ENCODE measurements at regions not wholly inside any gene's neighbourhood (a gene's known extent, or its start where the extent isn't known, plus 50 kb on each side); places are given as distances from the start of the nearest gene placed in this dataset.

DNA sequence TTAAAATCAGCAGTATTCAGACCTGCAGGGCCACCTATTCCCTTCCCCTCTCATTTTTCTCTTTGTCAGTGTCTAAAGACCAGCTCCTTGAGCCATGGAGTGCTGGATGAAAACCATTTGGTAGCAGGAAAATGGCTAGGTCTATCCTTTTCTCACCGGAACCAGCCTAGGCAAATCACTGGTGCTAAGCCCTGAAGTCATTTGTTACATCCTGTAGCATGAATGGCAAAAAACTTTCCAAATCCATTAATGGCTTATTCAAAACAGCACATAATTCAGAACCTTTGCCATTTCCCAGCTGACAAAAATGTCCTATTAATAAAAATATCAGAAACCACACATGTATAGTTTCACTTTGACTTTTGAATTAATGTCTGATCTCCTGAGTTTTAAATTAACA is 209.5 kb upstream of the E2F8 start:
- Histone ChIP-seq H3K27me3 (ENCODE audit: insufficient read depth, low read length) (no peaks in the 10 kb centered on the region), H3K36me3 (ENCODE audit: insufficient read depth, low read length) (no peaks in the 10 kb centered on the region), H2AFZ (ENCODE audit: low read depth, low read length) (no peak overlapping the region), H3K4me3 (ENCODE audit: low read length) (no peak overlapping the region), H3K9me3 (ENCODE audit: low read length) (no peaks in the 10 kb centered on the region), H3K4me1 (ENCODE audit: insufficient read depth, low read length) (peaks cover 40% of the 10 kb centered on the region)

DNA sequence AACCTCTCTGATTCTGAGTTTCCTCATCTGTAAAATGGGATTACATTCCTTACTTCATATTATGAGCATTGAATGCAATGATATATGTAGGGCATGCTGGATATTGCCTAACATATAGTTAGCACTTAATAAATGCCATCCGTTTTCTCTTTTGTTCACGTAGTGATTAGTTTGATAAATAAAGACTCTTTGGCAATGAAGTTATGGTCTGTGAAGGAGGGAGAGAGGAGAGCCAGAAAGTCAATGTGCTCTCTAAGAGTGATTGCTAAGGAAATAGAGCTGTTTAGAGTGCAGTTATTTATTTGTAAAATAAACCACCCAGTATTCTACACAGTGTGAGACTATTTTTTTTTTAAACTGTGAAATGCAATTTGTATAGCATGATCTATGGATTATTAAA is 207.9 kb upstream of the E2F8 start:
- H3K4me3 ChIP-seq (ENCODE audit: low read length), result no peak overlapping the region
- no peaks in the 10 kb centered on the region for H3K9me3 ChIP-seq (ENCODE audit: low read length)
- no peaks in the 10 kb centered on the region for H3K27me3 ChIP-seq (ENCODE audit: insufficient read depth, low read length)
- H3K4me1 ChIP-seq (ENCODE audit: insufficient read depth, low read length), result peaks cover 24% of the 10 kb centered on the region
- no peaks in the 10 kb centered on the region for H3K36me3 ChIP-seq (ENCODE audit: insufficient read depth, low read length)
- no peak overlapping the region for H2AFZ ChIP-seq (ENCODE audit: low read depth, low read length)

DNA sequence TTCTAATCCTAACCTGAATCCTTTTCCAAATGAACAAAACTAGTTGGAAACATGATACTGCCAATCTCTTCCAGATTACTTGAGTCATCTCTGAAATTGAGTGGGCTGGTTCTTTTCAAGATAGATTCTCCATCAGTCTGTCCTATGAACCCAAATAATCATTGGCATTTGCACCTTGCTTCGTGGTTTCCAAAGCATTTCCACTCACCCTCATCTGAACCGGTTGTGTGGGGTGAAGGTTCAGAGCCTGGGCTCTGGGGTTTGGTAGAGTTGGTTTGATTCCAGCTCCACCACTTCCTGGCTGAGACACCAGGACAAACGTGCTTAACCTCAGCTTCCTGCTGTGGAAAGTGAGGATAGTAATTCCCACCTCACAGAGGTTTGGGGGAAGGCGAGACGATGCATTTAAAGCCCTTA is 206.4 kb upstream of the E2F8 start:
- Histone ChIP-seq H3K27me3 (ENCODE audit: insufficient read depth, low read length) (no peaks in the 10 kb centered on the region), H3K9me3 (ENCODE audit: low read length) (no peaks in the 10 kb centered on the region), H2AFZ (ENCODE audit: low read depth, low read length) (no peak overlapping the region), H3K4me1 (ENCODE audit: insufficient read depth, low read length) (peaks cover 13% of the 10 kb centered on the region), H3K4me3 (ENCODE audit: low read length) (no peak overlapping the region), H3K36me3 (ENCODE audit: insufficient read depth, low read length) (no peaks in the 10 kb centered on the region)

DNA sequence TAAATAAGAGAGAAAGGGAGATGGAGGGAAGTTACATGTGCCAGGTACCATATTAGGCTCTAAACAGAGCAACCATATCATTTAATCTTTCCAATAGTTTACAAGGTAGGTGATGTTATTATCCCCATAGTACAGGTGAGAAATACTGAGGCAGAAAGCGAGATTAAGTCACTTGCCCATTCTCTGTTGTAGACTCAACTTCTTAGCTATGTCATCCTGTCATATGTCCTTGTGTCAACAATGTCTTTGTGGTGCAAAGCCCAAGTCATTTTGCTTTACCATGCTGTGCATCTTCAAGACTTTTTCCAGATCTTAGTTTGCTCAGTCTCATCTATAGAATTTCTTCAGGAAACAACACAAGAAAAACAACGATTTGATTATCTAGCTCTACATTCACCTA is 205.0 kb upstream of the E2F8 start:
- Histone ChIP-seq H2AFZ (ENCODE audit: low read depth, low read length) (no peak overlapping the region), H3K9me3 (ENCODE audit: low read length) (no peaks in the 10 kb centered on the region), H3K36me3 (ENCODE audit: insufficient read depth, low read length) (no peaks in the 10 kb centered on the region), H3K4me3 (ENCODE audit: low read length) (no peak overlapping the region), H3K27me3 (ENCODE audit: insufficient read depth, low read length) (no peaks in the 10 kb centered on the region), H3K4me1 (ENCODE audit: insufficient read depth, low read length) (peaks cover 21% of the 10 kb centered on the region)

DNA sequence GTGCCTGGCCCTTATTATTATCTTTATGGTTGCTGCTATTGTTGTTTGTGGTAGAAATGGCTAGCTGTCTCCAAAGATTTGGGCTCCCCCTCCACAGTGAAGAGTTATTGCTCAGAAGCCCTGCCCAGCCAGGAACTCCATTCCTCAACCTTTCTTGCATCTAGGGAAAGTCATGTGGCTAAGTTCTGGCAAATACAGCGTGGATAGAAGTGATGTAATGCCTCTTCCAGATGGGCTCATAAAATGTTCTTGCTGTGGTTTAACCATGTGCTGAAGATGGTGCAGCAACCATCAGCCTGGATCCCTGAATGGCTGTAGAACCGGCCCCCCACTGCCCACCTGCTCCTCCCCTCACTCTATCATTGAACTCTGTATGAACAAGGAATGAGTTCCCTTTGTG is 203.5 kb upstream of the E2F8 start:
- no peaks in the 10 kb centered on the region for H3K36me3 ChIP-seq (ENCODE audit: insufficient read depth, low read length)

DNA sequence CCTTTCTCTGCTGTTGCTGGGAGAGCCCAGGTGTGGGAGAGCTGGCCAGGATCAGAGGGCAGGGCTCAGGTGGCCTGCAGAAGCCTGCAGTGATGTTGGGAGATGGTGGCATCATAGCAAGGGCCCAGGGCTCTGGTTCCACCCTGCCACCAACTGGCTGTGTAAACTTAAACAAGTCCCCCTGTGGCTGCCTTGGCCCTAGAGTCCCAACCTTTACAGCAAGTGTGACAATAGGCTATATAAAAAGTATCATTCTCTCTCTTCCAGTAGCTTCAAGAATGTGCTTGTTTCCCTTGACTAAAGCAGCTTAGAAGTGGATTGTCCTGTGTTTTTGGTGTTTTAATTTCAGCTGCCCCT is 201.8 kb upstream of the E2F8 start:
- peaks cover 22% of the 10 kb centered on the region for H3K4me1 ChIP-seq (ENCODE audit: insufficient read depth, low read length)
- no peaks in the 10 kb centered on the region for H3K9me3 ChIP-seq (ENCODE audit: low read length)
- H3K4me3 ChIP-seq (ENCODE audit: low read length), result no peak overlapping the region
- no peaks in the 10 kb centered on the region for H3K36me3 ChIP-seq (ENCODE audit: insufficient read depth, low read length)
- no peak overlapping the region for H2AFZ ChIP-seq (ENCODE audit: low read depth, low read length)
- no peaks in the 10 kb centered on the region for H3K27me3 ChIP-seq (ENCODE audit: insufficient read depth, low read length)

More for the DNA sequence above, 203.5 kb upstream of the E2F8 start:
- H3K27me3 ChIP-seq (ENCODE audit: insufficient read depth, low read length), result no peaks in the 10 kb centered on the region
- peaks cover 19% of the 10 kb centered on the region for H3K4me1 ChIP-seq (ENCODE audit: insufficient read depth, low read length)
- no peaks in the 10 kb centered on the region for H3K9me3 ChIP-seq (ENCODE audit: low read length)
- H2AFZ ChIP-seq (ENCODE audit: low read depth, low read length), result no peak overlapping the region
- no peak overlapping the region for H3K4me3 ChIP-seq (ENCODE audit: low read length)

DNA sequence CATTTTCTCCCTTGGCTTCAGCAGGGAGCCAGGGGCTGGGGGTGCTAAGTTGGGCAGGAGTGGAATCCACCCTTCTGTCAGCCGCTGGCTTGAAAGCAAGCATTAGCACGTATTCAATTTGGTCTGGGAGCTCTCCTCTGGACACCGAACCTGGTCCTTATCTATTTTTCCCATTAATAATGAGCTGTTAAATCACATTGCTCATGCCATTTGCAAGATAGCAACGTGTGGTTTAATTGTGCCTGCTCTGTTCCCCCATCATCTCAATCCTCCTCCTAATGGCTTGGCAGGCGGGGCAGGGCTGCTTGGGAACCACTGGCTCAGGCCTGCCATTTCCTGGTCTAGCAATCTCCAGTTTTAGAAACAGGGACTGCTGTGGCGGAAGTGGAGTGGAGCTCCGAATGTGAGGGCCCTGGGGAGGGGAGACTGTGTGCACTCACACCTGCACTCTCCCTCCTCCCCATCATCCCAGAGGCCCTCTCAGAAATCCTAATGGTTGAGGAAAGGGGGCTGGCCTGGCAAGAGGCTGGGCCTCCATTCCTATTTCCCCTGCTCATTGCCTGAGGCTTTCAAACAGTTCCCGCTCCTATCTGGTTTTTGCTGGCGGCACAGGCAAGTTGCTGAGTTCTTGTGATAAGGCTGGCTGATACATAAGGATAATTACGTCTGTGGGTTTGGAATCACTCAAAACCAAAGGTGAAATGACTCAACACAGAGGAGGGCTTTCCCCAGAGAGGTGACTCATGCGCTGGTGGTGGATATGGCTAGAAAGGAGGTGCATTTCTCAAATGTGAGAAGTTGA is 201.2 kb upstream of the E2F8 start:
- Histone ChIP-seq H2AFZ (ENCODE audit: low read depth, low read length) (no peak overlapping the region), H3K27me3 (ENCODE audit: insufficient read depth, low read length) (no peaks in the 10 kb centered on the region), H3K9me3 (ENCODE audit: low read length) (no peaks in the 10 kb centered on the region), H3K4me3 (ENCODE audit: low read length) (no peak overlapping the region), H3K36me3 (ENCODE audit: insufficient read depth, low read length) (no peaks in the 10 kb centered on the region), H3K4me1 (ENCODE audit: insufficient read depth, low read length) (peaks cover 23% of the 10 kb centered on the region)

DNA sequence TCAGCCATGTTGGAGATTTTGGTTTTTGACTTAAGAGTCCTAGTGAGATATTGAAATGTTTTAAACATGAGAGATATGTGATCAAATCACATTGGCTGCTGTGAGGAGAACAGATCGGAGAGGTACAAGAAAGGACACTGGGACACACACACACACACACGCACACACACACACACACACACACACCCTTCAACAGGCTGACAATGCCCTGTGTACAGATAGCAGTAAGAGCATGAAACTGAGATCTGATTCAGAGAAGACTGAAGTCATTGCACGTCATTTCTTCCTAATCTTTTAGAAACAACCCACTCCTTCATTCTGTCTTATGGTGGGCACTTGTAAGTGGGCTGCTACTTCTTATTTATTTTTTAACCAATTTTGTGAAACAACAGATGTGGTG is 200.5 kb upstream of the E2F8 start:
- H3K4me3 ChIP-seq (ENCODE audit: low read length), result no peak overlapping the region
- no peaks in the 10 kb centered on the region for H3K27me3 ChIP-seq (ENCODE audit: insufficient read depth, low read length)

DNA sequence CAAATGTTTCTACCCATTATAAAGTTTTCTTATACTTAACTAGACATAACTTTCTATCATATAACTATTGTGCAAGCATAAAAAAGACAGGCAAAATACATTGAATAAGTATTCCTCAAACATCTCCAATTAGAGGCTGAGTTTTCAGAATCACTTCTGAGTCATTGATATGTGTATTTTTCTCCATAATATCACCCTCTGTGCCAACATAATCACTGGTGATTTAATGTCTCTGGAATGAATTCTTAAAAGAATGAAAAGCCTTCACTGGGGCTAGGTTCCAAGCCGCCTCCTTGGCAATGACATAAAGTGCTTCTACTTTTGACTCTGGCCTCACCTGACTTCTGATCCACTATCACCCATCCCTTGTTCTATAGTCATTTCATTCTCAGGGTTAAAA is 197.0 kb upstream of the E2F8 start:
- Histone ChIP-seq H3K36me3 (ENCODE audit: insufficient read depth, low read length) (no peaks in the 10 kb centered on the region), H3K9me3 (ENCODE audit: low read length) (no peaks in the 10 kb centered on the region), H2AFZ (ENCODE audit: low read depth, low read length) (no peak overlapping the region), H3K4me1 (ENCODE audit: insufficient read depth, low read length) (peaks cover 24% of the 10 kb centered on the region), H3K4me3 (ENCODE audit: low read length) (no peak overlapping the region), H3K27me3 (ENCODE audit: insufficient read depth, low read length) (no peaks in the 10 kb centered on the region)

More for the DNA sequence above, 200.5 kb upstream of the E2F8 start:
- no peaks in the 10 kb centered on the region for H3K36me3 ChIP-seq (ENCODE audit: insufficient read depth, low read length)
- no peaks in the 10 kb centered on the region for H3K9me3 ChIP-seq (ENCODE audit: low read length)
- peaks cover 16% of the 10 kb centered on the region for H3K4me1 ChIP-seq (ENCODE audit: insufficient read depth, low read length)
- H2AFZ ChIP-seq (ENCODE audit: low read depth, low read length), result no peak overlapping the region

DNA sequence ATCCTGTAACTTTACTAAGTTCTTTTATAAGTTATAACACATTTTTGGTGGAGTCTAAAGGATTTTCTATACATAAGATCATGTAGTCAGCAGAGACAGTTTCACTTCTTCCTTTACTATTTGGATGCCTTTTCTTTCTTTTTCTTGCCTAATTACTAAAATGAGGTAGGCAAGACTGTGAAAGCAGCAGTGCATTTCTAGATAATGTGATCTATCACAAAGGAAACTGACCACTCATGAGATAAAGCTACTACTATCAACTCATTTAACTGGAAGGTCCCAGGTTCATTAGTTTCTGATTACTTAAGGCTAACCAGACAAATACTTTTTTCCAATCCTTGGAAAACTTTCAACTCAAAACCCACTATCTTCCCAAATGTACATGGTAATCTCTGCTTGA is 196.2 kb upstream of the E2F8 start:
- Histone ChIP-seq H3K36me3 (ENCODE audit: insufficient read depth, low read length) (no peaks in the 10 kb centered on the region), H3K4me3 (ENCODE audit: low read length) (no peak overlapping the region), H3K4me1 (ENCODE audit: insufficient read depth, low read length) (peaks cover 29% of the 10 kb centered on the region), H3K27me3 (ENCODE audit: insufficient read depth, low read length) (no peaks in the 10 kb centered on the region), H3K9me3 (ENCODE audit: low read length) (no peaks in the 10 kb centered on the region), H2AFZ (ENCODE audit: low read depth, low read length) (no peak overlapping the region)

DNA sequence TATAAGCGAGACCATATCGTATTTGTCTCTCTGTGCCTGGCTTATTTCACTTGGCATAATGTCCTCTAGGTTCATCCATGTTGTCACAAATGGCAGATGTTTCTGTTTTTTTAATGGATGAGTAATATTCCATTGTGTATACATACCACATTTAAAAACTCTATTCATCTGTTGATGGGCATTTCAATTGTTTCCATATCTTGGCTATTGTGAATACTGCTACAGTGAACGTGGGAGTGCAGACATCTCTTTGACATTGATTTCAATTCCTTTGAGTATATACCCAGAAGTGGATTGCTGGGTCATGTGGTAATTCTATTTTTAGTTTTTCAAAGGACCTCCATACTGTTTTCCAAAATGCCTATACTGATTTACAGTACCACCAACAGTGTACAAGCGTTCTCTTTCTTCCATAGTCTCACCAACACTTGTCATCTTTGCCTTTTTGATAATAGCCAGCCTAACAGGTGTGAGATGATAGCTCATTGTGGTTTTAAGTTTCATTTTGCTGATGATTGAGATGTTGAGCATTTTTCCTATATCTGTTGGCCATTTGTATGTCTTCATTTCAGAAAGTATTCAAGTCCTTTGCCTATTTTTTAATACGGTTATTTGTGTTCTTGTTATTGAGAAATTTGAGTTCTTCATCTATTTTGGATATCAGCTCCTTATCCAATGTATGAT is 194.7 kb upstream of the E2F8 start:
- H2AFZ ChIP-seq (ENCODE audit: low read depth, low read length), result no peak overlapping the region

DNA sequence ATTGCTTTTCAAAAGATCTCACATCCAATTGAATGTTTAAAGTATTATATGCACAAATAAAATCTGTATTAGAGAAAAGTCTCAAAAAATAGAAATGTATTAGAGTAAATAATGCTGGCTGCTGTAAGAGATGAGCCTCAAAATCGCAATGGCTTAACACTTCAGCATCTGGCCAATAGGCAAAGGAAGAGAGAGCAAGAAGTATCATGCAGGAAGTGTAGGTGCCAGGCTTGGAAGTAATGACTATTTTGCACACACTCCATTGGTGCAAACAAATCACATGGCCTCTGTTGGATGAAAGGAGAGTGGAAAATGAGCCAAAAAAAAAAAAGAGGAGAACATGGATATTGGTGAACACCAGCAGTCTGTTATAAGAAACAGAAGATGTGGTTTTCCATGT is 193.0 kb upstream of the E2F8 start:
- Histone ChIP-seq H3K36me3 (ENCODE audit: insufficient read depth, low read length) (no peaks in the 10 kb centered on the region), H3K9me3 (ENCODE audit: low read length) (no peaks in the 10 kb centered on the region), H3K27me3 (ENCODE audit: insufficient read depth, low read length) (no peaks in the 10 kb centered on the region), H3K4me3 (ENCODE audit: low read length) (no peak overlapping the region), H3K4me1 (ENCODE audit: insufficient read depth, low read length) (peaks cover 28% of the 10 kb centered on the region), H2AFZ (ENCODE audit: low read depth, low read length) (no peak overlapping the region)

More for the DNA sequence above, 194.7 kb upstream of the E2F8 start:
- H3K4me3 ChIP-seq (ENCODE audit: low read length), result no peak overlapping the region
- no peaks in the 10 kb centered on the region for H3K9me3 ChIP-seq (ENCODE audit: low read length)
- peaks cover 28% of the 10 kb centered on the region for H3K4me1 ChIP-seq (ENCODE audit: insufficient read depth, low read length)
- no peaks in the 10 kb centered on the region for H3K27me3 ChIP-seq (ENCODE audit: insufficient read depth, low read length)
- H3K36me3 ChIP-seq (ENCODE audit: insufficient read depth, low read length), result no peaks in the 10 kb centered on the region

DNA sequence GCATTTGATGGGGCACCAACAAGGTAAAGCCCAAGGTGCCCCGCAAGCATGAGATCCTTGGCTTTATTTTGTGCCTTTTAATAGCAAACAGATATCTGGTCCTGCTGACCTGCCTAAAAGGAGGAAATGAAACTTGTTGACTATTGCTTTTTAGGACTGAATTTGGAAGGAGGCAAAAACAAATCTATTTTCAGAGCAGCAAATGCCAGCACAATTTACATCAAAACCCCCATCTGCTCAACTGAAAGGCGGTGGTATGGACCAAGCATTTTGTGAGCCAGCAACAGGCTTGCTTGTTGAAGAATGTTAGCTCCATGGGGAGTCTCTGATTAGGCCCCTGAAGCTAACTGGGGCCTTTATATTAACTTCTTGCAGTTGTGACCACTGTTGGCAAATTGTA is 192.6 kb upstream of the E2F8 start:
- H2AFZ ChIP-seq (ENCODE audit: low read depth, low read length), result no peak overlapping the region
- H3K4me1 ChIP-seq (ENCODE audit: insufficient read depth, low read length), result peaks cover 28% of the 10 kb centered on the region
- no peaks in the 10 kb centered on the region for H3K36me3 ChIP-seq (ENCODE audit: insufficient read depth, low read length)
- no peaks in the 10 kb centered on the region for H3K27me3 ChIP-seq (ENCODE audit: insufficient read depth, low read length)
- no peak overlapping the region for H3K4me3 ChIP-seq (ENCODE audit: low read length)
- H3K9me3 ChIP-seq (ENCODE audit: low read length), result no peaks in the 10 kb centered on the region

Measured in neuron (in vitro differentiated cells).